HepG2 (cell line): ENCODE measurements at regions not wholly inside any gene's neighbourhood (a gene's known extent, or its start where the extent isn't known, plus 50 kb on each side); places are given as distances from the start of the nearest gene placed in this dataset.

Experiments used
- ATAC-seq: fragments of 200-7000 bp; cut with Tn5 transposase; 3 replicates; pipeline ENCODE4 v1.9.1; 2020; ENCODE audit warnings: mild to moderate bottlenecking, moderate library complexity
- BruUV-seq: library from RNA; stranded (reverse); fragments of 400-500 nt; replicated peaks from 2 replicates; lab custom pipeline; 2021; lab: Mats Ljungman, UMichigan
- CTCF ChIA-PET: fragments of 300-600 bp; formaldehyde crosslinking; extraction: SDS; loops from one replicate; lab custom pipeline; 2021; ENCODE audit warnings: low total read pairs, inconsistent platforms, low intra/inter-chr PET ratio; lab: Yijun Ruan, JAX
- POLR2A ChIA-PET: fragments of 350-600 bp; sonication (Branson Sonifier 250); formaldehyde crosslinking; loops from one replicate; lab custom pipeline; 2020; ENCODE audit warnings: antibody characterized with exemption, inconsistent platforms; lab: Yijun Ruan, JAX
- DNase-seq: peaks from one replicate; pipeline ENCODE4 v3.0.0-alpha.2; 2015; ENCODE audit warnings: low spot score
- FAIRE-seq: peaks from 3 replicates; lab custom pipeline; 2011; peaks lifted over from hg19 to GRCh38; lab: Jason Lieb, UNC
- H2AFZ ChIP-seq: one replicate; pipeline ENCODE4 v1.6.1; 2011; ENCODE audit warnings: low read length, inconsistent platforms
- H3K27ac ChIP-seq: fragments of 300-600 bp; 3 replicates; pipeline ENCODE4 v1.8.0; 2011; ENCODE audit warnings: mixed run types, mild to moderate bottlenecking, mixed read lengths, low read length, inconsistent platforms; ENCODE audit not compliant: insufficient read depth; ENCODE audit errors: extremely low read length
- H3K27me3 ChIP-seq, 2 experiments: fragments of 200-600 bp in 1 of 2; 2 replicates in 1 of 2; 3 replicates in 1 of 2; pipeline versions ENCODE4 v1.6.0 to v1.8.0; 2011; ENCODE audit warnings: low read length in 2 of 2, mild to moderate bottlenecking in 2 of 2, moderate library complexity in 2 of 2, inconsistent platforms in 1 of 2; ENCODE audit not compliant: insufficient read depth in 2 of 2, control insufficient read depth in 1 of 2
- H3K36me3 ChIP-seq, 2 experiments: fragments of 200-600 bp in 1 of 2; replicated peaks in 1 of 2; 2 replicates in 1 of 2; 3 replicates in 1 of 2; pipeline versions ENCODE4 v1.5.1 to v1.8.0; 2011; ENCODE audit warnings: low read length in 2 of 2, inconsistent platforms in 1 of 2; ENCODE audit not compliant: insufficient read depth in 2 of 2, control insufficient read depth in 1 of 2
- H3K4me1 ChIP-seq: 2 replicates; pipeline ENCODE4 v1.5.1; 2012; ENCODE audit warnings: low read length, inconsistent platforms; ENCODE audit not compliant: insufficient read depth
- H3K4me2 ChIP-seq: 2 replicates; pipeline ENCODE4 v1.6.0; 2011; ENCODE audit warnings: low read depth, low read length, inconsistent platforms
- H3K4me3 ChIP-seq, 3 experiments: fragments of 200-600 bp in 1 of 3; sonication (generic), shearing (Covaris generic) in 1 of 3; replicated peaks in 1 of 3; 2 replicates each; pipeline ENCODE4 v1.5.1; 2011 to 2016; ENCODE audit warnings: low read length in 3 of 3, inconsistent platforms in 2 of 3, low read depth in 2 of 3, mild to moderate bottlenecking in 2 of 3, control low read depth in 1 of 3, mixed read lengths in 1 of 3; ENCODE audit not compliant: insufficient read depth in 1 of 3
- H3K79me2 ChIP-seq: one replicate; pipeline ENCODE4 v1.6.1; 2011; ENCODE audit warnings: low read length, inconsistent platforms; ENCODE audit not compliant: insufficient read depth
- H3K9ac ChIP-seq: 2 replicates; pipeline ENCODE4 v1.6.0; 2011; ENCODE audit warnings: mild to moderate bottlenecking, low read depth, low read length, inconsistent platforms; ENCODE audit not compliant: insufficient read depth
- H3K9me3 ChIP-seq: 2 replicates; pipeline ENCODE4 v1.5.1; 2012; ENCODE audit warnings: mild to moderate bottlenecking, low read length
- H4K20me1 ChIP-seq: 2 replicates; pipeline ENCODE4 v1.6.0; 2011; ENCODE audit warnings: inconsistent platforms, mild to moderate bottlenecking, low read length, moderate library complexity; ENCODE audit not compliant: insufficient read depth
- ATM ChIP-seq: fragments of 450-650 bp; IDR thresholded peaks from 2 replicates; pipeline ENCODE4 v1.7.1; 2017; ENCODE audit warnings: mild to moderate bottlenecking, borderline replicate concordance
- GTF3A ChIP-seq: sonication (generic); formaldehyde crosslinking; conservative IDR thresholded peaks from 2 replicates; pipeline ENCODE4 v1.4.0; 2020; ENCODE audit warnings: mild to moderate bottlenecking, missing genetic modification reagents
- KDM5A ChIP-seq: fragments of 200-600 bp; sonication (generic); IDR thresholded peaks from 2 replicates; pipeline ENCODE4 v1.7.0; 2018; ENCODE audit warnings: antibody characterized with exemption, mild to moderate bottlenecking, low read length, borderline replicate concordance
- PHB2 ChIP-seq: fragments of 450-650 bp; IDR thresholded peaks from 2 replicates; pipeline ENCODE4 v1.6.1; 2018; ENCODE audit not compliant: partially characterized antibody
- ZBTB3 ChIP-seq: sonication (generic); formaldehyde crosslinking; IDR thresholded peaks from 2 replicates; pipeline ENCODE4 v1.4.0; 2020; ENCODE audit warnings: low read depth, mild to moderate bottlenecking, moderate library complexity, missing genetic modification reagents, borderline replicate concordance
- ZNF34 ChIP-seq: sonication (generic); formaldehyde crosslinking; IDR thresholded peaks from 2 replicates; pipeline ENCODE4 v1.4.0; 2020; ENCODE audit warnings: mild to moderate bottlenecking, missing genetic modification reagents, borderline replicate concordance
- ZNF746 ChIP-seq: sonication (generic); formaldehyde crosslinking; IDR thresholded peaks from 2 replicates; pipeline ENCODE4 v1.8.0; 2022; ENCODE audit warnings: mild to moderate bottlenecking, missing genetic modification reagents
- WGBS: methylation state at CpG from one replicate; pipeline ENCODE4 v1.1.6; 2017; ENCODE audit warnings: low lambda C conversion rate; 5-methylcytosine and 5-hydroxymethylcytosine counted together
- in situ Hi-C: cut with HindIII; loops from 2 replicates; pipeline ENCODE4 v1.10.0; 2017; ENCODE audit warnings: low pct_unique_long_range_greater_than_20kb; ENCODE audit not compliant: extremely low pct_ligation_motif_present
- intact Hi-C: fragments of 100-400 bp; cut with micrococcal nuclease; formaldehyde crosslinking; loops from one replicate; pipeline ENCODE4 v1.10.0; 2022; ENCODE audit not compliant: unreplicated experiment
- TF ChIP-seq, protein P1 (sequence below): sonication (generic); formaldehyde crosslinking; IDR thresholded peaks from one replicate; pipeline ENCODE4 v1.5.1; 2020; ENCODE audit warnings: mild to moderate bottlenecking, missing genetic modification reagents; ENCODE audit errors: not compliant biosample characterization
- TF ChIP-seq, protein P2 (sequence below): sonication (generic); formaldehyde crosslinking; IDR thresholded peaks from 2 replicates; pipeline ENCODE4 v1.4.0; 2020; ENCODE audit warnings: missing genetic modification reagents, borderline replicate concordance
- TF ChIP-seq, protein P3 (sequence below): sonication (generic); formaldehyde crosslinking; IDR thresholded peaks from 2 replicates; pipeline ENCODE4 v1.8.0; 2022; ENCODE audit warnings: mild to moderate bottlenecking, missing genetic modification reagents, moderate library complexity

DNA sequence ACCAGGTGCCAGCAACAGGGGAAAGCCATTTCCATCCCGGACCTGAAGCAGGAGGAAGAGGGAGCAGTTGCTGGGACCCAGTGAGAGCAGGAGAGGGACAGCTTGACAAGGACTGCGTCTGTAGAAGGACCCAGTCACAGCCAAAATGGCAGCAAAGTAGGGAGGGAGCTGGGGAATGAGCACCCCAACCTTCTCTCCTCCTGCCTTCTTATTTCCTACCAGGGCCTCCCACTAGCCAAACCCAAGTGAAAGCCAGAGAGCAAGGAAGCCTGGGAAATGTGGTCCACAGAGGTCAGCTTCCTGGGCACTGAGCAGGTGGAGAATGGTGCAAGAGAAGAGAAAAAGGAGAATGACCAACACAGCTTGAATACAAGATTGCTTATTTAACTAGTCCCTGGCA is 108.5 kb upstream of the MYL2 start:
- no peak overlapping the region for H2AFZ ChIP-seq
- no peak for FAIRE-seq
- H3K27ac ChIP-seq = no peak overlapping the region
- no peak overlapping the region for H3K9ac ChIP-seq
- DNase-seq = no peak
- H3K27me3 ChIP-seq = peaks cover 0 to 19% of the 10 kb centered on the region in 2 experiments; a peak in 3 of 5 replicates
- H3K4me2 ChIP-seq = no peak overlapping the region
- BruUV-seq = no TSS peak
- TF ChIP-seq PHB2 (no peak), ZNF34 (CRISPR knock-in tag) (no peak), ZNF746 (no peak), KDM5A (no peak), ATM (no peak), ZBTB3 (no peak), GTF3A (CRISPR knock-in tag) (no peak)
- TF ChIP-seq, protein P1, sequence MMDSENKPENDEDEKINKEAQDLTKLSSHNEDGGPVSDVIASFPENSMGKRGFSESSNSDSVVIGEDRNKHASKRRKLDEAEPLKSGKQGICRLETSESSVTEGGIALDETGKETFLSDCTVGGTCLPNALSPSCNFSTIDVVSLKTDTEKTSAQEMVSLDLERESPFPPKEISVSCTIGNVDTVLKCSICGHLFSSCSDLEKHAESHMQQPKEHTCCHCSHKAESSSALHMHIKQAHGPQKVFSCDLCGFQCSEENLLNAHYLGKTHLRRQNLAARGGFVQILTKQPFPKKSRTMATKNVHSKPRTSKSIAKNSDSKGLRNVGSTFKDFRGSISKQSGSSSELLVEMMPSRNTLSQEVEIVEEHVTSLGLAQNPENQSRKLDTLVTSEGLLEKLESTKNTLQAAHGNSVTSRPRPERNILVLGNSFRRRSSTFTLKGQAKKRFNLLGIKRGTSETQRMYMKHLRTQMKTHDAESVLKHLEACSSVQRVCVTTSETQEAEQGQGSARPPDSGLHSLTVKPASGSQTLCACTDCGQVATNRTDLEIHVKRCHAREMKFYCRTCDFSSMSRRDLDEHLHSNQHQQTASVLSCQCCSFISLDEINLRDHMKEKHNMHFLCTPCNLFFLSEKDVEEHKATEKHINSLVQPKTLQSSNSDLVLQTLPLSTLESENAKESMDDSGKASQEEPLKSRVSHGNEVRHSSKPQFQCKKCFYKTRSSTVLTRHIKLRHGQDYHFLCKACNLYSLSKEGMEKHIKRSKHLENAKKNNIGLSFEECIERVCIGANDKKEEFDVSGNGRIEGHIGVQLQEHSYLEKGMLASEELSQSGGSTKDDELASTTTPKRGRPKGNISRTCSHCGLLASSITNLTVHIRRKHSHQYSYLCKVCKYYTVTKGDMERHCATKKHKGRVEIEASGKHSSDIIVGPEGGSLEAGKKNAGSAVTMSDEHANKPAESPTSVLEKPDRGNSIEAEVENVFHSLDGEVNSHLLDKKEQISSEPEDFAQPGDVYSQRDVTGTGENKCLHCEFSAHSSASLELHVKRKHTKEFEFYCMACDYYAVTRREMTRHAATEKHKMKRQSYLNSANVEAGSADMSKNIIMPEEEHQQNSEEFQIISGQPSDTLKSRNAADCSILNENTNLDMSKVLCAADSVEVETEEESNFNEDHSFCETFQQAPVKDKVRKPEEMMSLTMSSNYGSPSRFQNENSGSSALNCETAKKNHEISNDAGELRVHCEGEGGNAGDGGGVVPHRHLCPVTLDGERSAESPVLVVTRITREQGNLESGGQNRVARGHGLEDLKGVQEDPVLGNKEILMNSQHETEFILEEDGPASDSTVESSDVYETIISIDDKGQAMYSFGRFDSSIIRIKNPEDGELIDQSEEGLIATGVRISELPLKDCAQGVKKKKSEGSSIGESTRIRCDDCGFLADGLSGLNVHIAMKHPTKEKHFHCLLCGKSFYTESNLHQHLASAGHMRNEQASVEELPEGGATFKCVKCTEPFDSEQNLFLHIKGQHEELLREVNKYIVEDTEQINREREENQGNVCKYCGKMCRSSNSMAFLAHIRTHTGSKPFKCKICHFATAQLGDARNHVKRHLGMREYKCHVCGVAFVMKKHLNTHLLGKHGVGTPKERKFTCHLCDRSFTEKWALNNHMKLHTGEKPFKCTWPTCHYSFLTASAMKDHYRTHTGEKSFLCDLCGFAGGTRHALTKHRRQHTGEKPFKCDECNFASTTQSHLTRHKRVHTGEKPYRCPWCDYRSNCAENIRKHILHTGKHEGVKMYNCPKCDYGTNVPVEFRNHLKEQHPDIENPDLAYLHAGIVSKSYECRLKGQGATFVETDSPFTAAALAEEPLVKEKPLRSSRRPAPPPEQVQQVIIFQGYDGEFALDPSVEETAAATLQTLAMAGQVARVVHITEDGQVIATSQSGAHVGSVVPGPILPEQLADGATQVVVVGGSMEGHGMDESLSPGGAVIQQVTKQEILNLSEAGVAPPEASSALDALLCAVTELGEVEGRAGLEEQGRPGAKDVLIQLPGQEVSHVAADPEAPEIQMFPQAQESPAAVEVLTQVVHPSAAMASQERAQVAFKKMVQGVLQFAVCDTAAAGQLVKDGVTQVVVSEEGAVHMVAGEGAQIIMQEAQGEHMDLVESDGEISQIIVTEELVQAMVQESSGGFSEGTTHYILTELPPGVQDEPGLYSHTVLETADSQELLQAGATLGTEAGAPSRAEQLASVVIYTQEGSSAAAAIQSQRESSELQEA (CRISPR knock-in tag) = no peak
- TF ChIP-seq, protein P2, sequence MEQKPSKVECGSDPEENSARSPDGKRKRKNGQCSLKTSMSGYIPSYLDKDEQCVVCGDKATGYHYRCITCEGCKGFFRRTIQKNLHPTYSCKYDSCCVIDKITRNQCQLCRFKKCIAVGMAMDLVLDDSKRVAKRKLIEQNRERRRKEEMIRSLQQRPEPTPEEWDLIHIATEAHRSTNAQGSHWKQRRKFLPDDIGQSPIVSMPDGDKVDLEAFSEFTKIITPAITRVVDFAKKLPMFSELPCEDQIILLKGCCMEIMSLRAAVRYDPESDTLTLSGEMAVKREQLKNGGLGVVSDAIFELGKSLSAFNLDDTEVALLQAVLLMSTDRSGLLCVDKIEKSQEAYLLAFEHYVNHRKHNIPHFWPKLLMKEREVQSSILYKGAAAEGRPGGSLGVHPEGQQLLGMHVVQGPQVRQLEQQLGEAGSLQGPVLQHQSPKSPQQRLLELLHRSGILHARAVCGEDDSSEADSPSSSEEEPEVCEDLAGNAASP (CRISPR knock-in tag) = no peak
- TF ChIP-seq, protein P3, sequence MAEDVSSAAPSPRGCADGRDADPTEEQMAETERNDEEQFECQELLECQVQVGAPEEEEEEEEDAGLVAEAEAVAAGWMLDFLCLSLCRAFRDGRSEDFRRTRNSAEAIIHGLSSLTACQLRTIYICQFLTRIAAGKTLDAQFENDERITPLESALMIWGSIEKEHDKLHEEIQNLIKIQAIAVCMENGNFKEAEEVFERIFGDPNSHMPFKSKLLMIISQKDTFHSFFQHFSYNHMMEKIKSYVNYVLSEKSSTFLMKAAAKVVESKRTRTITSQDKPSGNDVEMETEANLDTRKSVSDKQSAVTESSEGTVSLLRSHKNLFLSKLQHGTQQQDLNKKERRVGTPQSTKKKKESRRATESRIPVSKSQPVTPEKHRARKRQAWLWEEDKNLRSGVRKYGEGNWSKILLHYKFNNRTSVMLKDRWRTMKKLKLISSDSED (CRISPR knock-in tag) = no peak
- TF ChIP-seq, all 625 proteins: peak for 0
- WGBS = 23% methylated on average over 2 of the region's 2 CpGs
- intact Hi-C loops (no loop called here), in situ Hi-C loops (loop anchor here (5.0 kb wide), 1 partner anchor 268 kb away; no protein-coding TSS in a partner anchor)
- H3K79me2 ChIP-seq = no peaks in the 10 kb centered on the region
- H3K4me3 ChIP-seq = no peak overlapping the region
- H4K20me1 ChIP-seq = no peaks in the 10 kb centered on the region
- H3K36me3 ChIP-seq = no peaks in the 10 kb centered on the region
- ChIA-PET POLR2A (no interaction called here), CTCF (no interaction called here)
- no peak for ATAC-seq
- H3K4me1 ChIP-seq = no peaks in the 10 kb centered on the region
- no peaks in the 10 kb centered on the region for H3K9me3 ChIP-seq
